Stimulated activated CD8-positive, alpha-beta memory T cell treated with anti-CD3 and anti-CD28 coated beads, Interleukin-2, amount 100 ng/mL, for 1 hour (primary cell): ENCODE measurements at regions not wholly inside any gene's neighbourhood (a gene's known extent, or its start where the extent isn't known, plus 50 kb on each side); places are given as distances from the start of the nearest gene placed in this dataset.

Experiments
- DNase-seq, 2 donors: peaks; one replicate each; pipeline ENCODE4 v3.0.0-alpha.2; 2020; ENCODE audit warnings: low read depth in 2 of 2

GRCh38 chr11:116473206-116473769, 299.5 kb downstream of the BUD13 start:
- DNase-seq = no peak

DNA sequence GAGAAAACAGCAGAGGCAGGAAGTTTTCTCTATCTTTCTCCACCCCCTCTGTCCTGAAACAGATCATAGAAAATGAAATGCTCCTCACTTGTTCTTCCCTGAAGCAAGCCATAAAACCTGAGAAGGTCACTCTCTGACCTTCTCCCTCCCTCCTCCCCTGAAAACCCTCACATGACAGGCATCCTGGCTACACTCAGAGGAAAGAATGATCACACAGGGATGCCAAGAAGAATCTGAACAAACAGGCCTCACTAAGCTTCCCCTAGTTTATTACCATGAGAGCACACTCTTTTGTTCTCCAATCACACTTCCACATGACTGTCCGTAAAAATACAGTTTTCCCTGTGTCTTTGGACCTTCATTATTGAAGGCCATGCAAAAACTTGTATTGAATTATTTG, 300.1 kb downstream of the BUD13 start:
- DNase-seq = no peak

DNA sequence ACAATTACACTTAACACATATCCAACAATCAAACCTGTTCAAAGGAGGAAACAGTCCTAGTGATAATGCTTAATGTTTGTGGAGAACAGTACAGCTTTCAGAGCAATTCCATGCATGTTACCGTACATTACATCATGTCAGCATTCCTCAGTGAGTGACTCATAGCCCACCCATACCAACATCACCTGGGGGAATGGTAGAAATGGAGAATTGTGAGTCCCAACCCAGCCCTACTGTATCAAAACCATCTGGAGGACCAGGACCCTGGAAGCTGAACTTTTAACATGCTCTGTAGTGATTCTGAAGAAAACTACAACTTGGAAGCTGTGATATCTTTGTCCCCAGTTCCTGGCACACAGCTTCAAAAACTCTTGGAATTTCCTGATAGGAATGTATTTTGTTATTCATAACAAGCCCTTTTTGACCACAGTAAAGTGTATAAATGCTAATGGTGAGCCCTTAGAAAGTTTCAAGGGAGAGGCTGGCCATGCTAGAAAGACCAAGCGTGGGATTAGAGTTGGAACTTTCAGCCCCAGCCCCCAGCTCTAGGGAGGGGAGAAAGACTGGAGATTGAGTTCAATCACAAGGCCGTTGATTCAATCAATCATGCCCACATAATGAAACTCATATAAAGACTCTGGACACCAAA, 301.1 kb downstream of the BUD13 start:
- DNase-seq = no peak

DNA sequence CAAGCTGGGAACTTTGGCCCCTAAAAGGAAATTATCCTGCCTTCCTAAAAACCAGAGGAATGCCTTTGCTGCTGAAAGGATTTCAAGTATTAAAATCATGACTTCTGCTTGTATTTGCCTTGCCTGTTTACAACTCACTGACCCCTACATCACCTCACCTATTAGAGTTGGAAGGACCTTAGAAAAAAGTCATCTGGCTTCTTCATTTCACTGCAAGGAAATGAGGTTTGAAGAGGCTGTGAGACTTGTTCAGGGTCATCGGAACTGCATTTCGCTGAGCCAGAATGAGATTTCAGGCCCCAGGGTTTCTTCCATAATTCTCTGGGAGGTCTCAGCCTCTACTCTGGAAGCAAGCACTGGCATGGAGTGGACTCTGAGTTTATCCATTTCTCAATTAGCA, 304.1 kb downstream of the BUD13 start:
- DNase-seq = no peak

DNA sequence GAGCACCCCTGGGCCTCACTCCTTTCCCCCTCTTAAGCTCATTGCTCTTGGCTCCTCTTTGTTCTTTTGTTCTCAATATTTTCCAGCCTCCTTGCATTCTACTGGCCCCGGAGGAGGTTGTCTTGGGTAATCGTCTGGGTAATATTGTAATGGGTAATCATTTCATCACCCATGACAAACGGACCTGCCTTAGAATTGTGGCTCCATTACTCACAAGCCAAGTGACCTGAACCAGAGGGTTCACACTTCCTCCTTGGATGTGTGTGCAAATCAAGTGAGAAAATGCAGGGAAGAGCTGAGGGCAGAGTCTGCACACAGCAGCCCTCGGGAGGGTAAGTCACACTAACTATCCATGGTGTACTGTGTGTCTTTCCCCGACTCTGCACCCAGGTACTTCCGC, 305.0 kb downstream of the BUD13 start:
- DNase-seq = no peak

- no peak for DNase-seq
Measured at GRCh38 chr11:116466801-116467200, 306.0 kb downstream of the BUD13 start.

- no peak for DNase-seq
Measured at GRCh38 chr11:116466191-116466590, 306.6 kb downstream of the BUD13 start.

DNA sequence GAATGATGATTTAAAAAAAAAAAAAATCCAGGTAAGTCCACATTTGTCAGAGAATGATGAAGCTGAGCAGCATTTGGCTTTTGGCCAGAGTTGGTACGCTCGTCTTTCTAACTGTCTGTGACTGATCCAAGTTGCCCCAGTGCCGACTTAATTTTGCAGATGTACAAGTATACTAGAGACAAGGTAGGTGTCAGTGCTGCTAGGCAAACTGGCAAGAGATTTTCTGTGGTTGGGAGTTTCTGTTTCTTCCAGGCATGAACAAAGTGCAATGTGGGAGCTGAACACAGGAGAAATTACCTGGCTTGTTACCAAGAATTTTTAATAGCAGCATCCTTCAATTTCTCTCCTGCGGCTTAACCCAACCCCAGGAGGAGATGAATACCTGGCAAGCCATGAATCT, 307.7 kb downstream of the BUD13 start:
- DNase-seq = no peak

DNA sequence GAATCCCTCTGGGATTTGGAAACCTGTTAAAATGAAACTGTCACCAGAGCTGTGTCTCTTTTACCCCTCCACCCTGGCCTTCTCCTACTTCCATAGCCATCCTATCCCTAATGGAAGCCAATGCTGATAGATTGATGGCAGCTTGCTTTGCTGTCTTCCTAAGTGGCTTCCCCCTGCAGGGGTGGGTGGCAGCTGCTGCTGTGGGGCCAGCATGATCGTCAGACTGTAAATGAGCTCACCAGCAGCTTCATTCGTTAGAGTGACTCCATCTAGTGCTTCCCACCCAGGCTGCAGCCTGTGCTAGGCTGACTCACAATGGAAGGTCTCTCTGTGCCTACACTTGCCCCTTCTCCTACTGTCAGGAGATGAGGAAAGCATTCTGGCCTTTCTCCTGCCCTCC, 311.0 kb downstream of the BUD13 start:
- DNase-seq = no peak

- DNase-seq = no peak
Measured at GRCh38 chr11:116460156-116460920, 312.4 kb downstream of the BUD13 start.

DNA sequence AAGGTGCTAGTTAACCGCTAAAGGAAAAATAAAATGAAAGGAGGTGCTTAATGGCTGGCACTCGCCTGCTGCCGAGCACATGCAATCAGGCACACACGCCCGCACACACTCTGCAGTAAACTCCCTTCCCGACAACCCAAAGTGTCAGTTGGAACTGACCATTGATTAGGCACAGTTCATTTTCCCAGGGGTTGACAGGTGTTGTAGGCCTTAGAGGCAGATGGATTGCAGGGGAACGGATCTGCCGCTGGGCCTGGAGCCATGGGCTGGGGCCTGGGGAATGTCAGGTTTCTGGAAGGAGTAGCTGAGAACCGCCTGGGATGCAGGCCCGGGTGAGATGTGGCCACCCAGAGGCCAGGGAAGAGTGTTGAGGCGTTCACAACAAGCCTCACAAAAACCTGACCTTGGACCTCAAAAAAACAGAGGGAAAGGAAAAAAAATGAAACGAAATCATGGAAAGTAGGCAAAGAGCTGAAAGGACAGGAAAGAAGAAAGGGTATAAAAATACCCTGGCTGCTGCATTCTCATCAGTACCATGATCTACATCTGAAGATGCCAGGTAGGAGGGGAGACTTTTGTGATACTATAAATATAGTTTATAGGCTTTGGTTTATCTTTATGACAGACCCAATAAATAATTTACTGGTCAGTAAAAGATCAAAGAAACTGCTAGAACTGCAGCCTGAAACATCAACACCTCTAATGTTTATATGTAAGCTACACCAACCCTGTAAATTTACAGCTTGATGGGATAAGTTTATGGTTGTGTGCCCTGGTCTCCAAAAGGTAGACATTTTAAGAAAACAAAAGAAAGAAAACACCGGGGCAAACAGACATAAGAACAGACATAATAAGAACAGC, 313.4 kb downstream of the BUD13 start:
- no peak for DNase-seq

DNA sequence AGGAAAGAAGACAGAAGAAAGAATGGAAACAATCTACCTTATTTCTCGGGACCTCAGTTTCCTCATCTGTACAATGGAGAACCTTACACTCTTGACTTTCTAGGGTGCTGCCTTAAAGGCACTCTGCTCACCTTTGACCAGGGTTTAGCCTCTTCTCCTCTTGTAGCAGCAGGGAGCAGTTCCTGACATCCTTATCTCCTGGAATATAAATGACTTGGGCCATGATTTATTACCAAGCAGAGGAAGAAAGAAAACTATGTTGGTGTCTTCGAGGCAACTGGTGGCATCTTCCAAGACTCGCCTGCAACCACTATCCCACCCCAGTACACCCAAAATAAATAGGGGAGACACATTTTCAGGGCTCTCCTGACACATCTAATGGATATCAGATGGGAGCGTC, 314.2 kb downstream of the BUD13 start:
- DNase-seq = no peak

DNA sequence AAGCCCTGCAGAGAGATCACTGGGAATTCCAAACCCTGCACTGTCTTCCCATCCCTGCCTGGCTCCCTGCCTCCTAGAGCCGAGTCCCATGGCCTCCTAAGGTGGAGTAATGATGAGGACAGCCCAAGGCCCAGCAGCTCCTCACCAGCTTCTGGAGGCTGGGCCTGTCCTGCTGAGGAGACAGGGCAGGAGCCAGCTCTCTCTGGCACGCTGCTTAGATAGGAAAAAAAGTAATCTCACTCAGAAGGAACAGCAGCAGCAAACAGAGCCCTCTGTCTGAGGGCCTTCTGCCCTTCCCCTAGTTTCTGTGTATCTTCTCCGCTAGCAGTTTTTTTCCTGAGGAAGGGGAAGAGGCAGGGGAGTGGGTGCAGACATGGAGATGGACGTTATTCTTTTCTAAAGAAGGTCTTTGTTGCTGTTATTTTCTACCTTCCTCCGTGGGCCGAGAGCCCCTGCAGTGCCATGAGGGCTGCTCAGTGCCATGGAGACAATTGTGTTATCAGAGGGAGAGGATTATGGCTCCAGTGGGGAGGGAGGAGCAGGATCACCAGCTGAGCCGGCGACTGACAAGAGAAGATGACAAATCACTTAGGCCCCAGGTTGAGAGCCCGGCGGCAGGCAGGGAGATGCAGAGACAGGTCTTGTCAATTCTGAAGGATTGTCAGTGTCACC, 315.3 kb downstream of the BUD13 start:
- DNase-seq = no peak

GRCh38 chr11:116454951-116455350, 317.8 kb downstream of the BUD13 start:
- DNase-seq = no peak

- DNase-seq = no peak
Measured at GRCh38 chr11:116454020-116454645, 318.7 kb downstream of the BUD13 start.

GRCh38 chr11:116452461-116452860, 320.3 kb downstream of the BUD13 start:
- DNase-seq = no peak

GRCh38 chr11:116449522-116449921, 323.3 kb downstream of the BUD13 start:
- no peak for DNase-seq

DNA sequence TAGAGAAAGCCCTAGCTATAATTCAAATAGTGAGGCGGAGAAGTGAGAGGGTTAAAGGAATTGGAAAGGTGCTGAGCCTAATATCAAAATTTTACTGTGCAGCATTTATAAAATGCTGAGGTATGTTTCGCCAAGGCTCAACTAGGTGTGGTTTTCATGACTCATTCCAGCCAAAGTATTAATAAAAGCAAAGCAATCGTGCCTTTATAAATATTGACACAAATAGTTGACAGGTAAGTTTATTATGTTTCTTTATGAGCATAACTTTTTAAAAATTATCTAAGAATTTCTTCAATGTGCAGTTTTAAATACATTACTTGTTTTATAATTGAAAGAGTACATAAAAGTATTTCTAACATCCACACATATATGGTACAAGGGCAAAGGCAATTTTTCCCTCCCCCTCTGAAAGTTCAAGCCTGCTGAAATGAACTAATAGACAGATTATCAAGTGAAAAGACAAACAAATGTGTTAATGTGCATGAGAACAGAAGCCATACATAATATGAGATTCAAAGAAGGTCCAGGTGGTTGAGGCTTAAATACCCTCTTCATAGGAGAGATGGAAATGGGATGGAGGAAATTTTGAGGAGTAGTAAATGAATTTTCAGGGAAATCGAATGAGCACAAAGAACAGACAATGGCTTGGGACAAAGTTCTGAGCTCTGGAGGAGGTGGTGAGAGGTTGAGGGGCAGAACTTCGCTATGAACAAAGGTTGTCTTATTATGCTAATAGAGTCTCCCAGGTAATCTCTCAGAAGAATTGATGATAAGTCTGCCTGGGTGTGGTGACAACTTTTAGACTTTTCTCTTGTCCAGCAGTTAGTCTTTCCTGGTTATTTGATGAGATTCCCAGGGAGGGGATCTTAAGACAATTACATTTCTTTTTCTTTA, 326.5 kb downstream of the BUD13 start:
- no peak for DNase-seq

DNA sequence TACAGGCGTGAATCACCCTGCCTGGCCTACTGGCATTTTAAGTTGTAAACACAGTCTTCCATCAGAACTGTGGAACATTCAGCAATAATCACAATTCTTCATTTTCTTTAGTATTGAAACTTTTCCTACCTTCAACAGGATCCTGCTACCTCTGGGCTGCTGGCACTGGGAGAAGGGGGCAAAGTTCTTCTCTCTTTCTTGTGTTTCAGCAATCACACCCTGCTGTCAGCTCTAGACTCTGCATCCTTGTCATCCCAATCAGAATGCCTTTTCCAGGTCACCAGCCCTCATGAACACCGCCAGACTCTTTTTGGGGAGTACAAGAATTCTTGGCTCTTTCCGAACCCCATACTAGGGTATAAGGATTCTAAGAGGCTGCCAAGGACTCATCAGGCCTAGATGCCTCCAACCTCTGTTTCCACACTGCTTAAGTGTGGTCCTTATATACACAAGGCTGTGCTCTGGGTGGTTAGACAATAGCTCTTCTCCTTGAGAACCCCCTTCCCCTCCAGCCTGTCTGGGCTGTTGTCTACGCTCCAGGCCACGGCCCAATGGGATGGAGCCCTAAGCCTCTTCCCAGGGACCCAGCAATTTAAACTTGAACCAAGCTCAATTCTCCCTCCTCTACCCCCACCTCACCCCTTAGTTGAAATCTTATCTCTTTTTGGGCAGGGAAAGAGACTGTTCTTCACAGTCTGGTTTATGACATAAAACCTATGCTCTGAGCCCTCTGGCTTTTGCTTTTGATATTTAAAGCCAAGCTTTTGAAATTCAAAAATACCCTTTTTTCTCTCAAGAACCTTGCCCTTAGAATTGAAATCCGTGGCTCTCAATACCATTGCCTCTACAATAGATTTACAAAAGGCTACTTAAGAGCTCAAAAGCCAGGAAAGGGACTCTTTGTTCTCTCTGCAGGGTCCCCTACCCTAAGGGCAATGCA, 327.4 kb downstream of the BUD13 start:
- DNase-seq = no peak
